ENCODE measurements at regions not wholly inside any gene's neighbourhood (a gene's known extent, or its start where the extent isn't known, plus 50 kb on each side); places are given as distances from the start of the nearest gene placed in this dataset.

- no peak overlapping the region for H3K4me3 ChIP-seq (ENCODE audit: low read length)
- DNase-seq = no peak
- intact Hi-C loops (cut with DNase I, micrococcal nuclease) = no loop called here
- ChIA-PET POLR2A (no interaction called here), CTCF (no interaction called here)
- H3K27me3 ChIP-seq (ENCODE audit: control insufficient read depth in 1 of 2, insufficient read depth in 2 of 2, low read length in 2 of 2) = no peaks in the 10 kb centered on the region
- Mint-ChIP-seq H3K27ac (no peak overlapping the region), H3K4me3 (no peak overlapping the region), H3K27me3 (no peaks in the 10 kb centered on the region), H3K9me3 (no peaks in the 10 kb centered on the region), H3K36me3 (ENCODE audit: low read depth) (no peaks in the 10 kb centered on the region), H3K4me1 (ENCODE audit: low read depth) (no peaks in the 10 kb centered on the region)
- H3K9me3 ChIP-seq (ENCODE audit: control insufficient read depth in 1 of 2, insufficient read depth in 1 of 2, low read length in 2 of 2) = peaks cover 0 to 5% of the 10 kb centered on the region in 2 experiments
- no peaks in the 10 kb centered on the region for H3K36me3 ChIP-seq (ENCODE audit: insufficient read depth, low read length)
- no peak for ATAC-seq (ENCODE audit: poor library complexity)
- no peak for TF ChIP-seq CTCF (IDR thresholded peaks at IDR 0.05)
- H3K4me1 ChIP-seq (ENCODE audit: insufficient read depth, low read length) = no peaks in the 10 kb centered on the region
- no peak overlapping the region for H3K27ac ChIP-seq (ENCODE audit: low read depth in 1 of 2, low read length in 2 of 2)
These were observed 258.2 kb downstream of the PARN start for GRCh38 chr16:14371778-14372431.

GRCh38 chr16:14370736-14371234, 259.3 kb downstream of the PARN start:
- ATAC-seq (ENCODE audit: poor library complexity) (no peak), DNase-seq (no peak)
- Mint-ChIP-seq H3K4me3 (no peak overlapping the region), H3K9me3 (no peaks in the 10 kb centered on the region), H3K27me3 (no peaks in the 10 kb centered on the region), H3K4me1 (ENCODE audit: low read depth) (no peaks in the 10 kb centered on the region), H3K36me3 (ENCODE audit: low read depth) (no peaks in the 10 kb centered on the region), H3K27ac (no peak overlapping the region)
- ChIA-PET POLR2A (no interaction called here), CTCF (no interaction called here)
- Histone ChIP-seq H3K4me1 (ENCODE audit: insufficient read depth, low read length) (no peaks in the 10 kb centered on the region), H3K27me3 (ENCODE audit: control insufficient read depth in 1 of 2, insufficient read depth in 2 of 2, low read length in 2 of 2) (no peaks in the 10 kb centered on the region), H3K36me3 (ENCODE audit: insufficient read depth, low read length) (no peaks in the 10 kb centered on the region), H3K27ac (ENCODE audit: low read depth in 1 of 2, low read length in 2 of 2) (no peak overlapping the region), H3K4me3 (ENCODE audit: low read length) (no peak overlapping the region), H3K9me3 (ENCODE audit: control insufficient read depth in 1 of 2, insufficient read depth in 1 of 2, low read length in 2 of 2) (peaks cover 0 to 5% of the 10 kb centered on the region in 2 experiments)
- intact Hi-C loops (cut with DNase I, micrococcal nuclease) = no loop called here
- no peak for TF ChIP-seq CTCF (IDR thresholded peaks at IDR 0.05)

- no peaks in the 10 kb centered on the region for H3K4me1 ChIP-seq (ENCODE audit: insufficient read depth, low read length)
- Mint-ChIP-seq H3K4me3 (no peak overlapping the region), H3K27ac (no peak overlapping the region), H3K4me1 (ENCODE audit: low read depth) (no peaks in the 10 kb centered on the region), H3K9me3 (no peaks in the 10 kb centered on the region), H3K27me3 (no peaks in the 10 kb centered on the region), H3K36me3 (ENCODE audit: low read depth) (no peaks in the 10 kb centered on the region)
- ATAC-seq (ENCODE audit: poor library complexity) (no peak), DNase-seq (no peak)
- ChIA-PET CTCF (no interaction called here), POLR2A (no interaction called here)
- TF ChIP-seq CTCF (IDR thresholded peaks at IDR 0.05) = no peak
- no peaks in the 10 kb centered on the region for H3K36me3 ChIP-seq (ENCODE audit: insufficient read depth, low read length)
- no peak overlapping the region for H3K27ac ChIP-seq (ENCODE audit: low read depth in 1 of 2, low read length in 2 of 2)
- intact Hi-C loops (cut with DNase I, micrococcal nuclease) = no loop called here
- H3K4me3 ChIP-seq (ENCODE audit: low read length) = no peak overlapping the region
- H3K27me3 ChIP-seq (ENCODE audit: control insufficient read depth in 1 of 2, insufficient read depth in 2 of 2, low read length in 2 of 2) = no peaks in the 10 kb centered on the region
- peaks cover 0 to 5% of the 10 kb centered on the region in 2 experiments for H3K9me3 ChIP-seq (ENCODE audit: control insufficient read depth in 1 of 2, insufficient read depth in 1 of 2, low read length in 2 of 2)
These were observed 260.1 kb downstream of the PARN start for GRCh38 chr16:14369734-14370598.
